ENCODE measurements at regions not wholly inside any gene's neighbourhood (a gene's known extent, or its start where the extent isn't known, plus 50 kb on each side); places are given as distances from the start of the nearest gene placed in this dataset.

DNA sequence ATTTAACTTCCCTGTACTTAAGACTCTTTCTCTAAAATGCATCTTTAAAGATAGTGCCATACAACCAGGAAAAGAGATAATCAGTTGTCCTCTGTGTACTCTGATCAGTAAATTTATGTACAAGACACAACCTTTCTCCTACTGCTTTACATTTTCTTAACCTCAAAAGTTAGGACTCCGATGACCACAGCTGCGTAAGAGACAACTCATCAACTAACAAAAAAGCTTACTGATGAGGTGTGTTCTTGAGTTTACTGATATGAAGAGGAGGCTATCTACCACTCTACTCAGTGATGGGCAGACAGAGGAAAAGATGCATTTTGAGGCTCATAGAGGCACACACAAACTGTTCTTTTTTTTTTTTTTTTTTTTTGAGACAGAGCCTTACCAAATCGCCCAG, 71.4 kb upstream of the HIF1A start:
- no peak overlapping the region for H3K4me3 ChIP-seq (ENCODE audit: low read depth, low read length)
- DNase-seq (ENCODE audit: low read depth): no peak
- no peaks in the 10 kb centered on the region for H3K36me3 ChIP-seq (ENCODE audit: control insufficient read depth, insufficient read depth, low read length)
- CTCF ChIA-PET: interaction anchor here (1.1 kb wide), 1 partner anchor 71 kb away, joined by 3 read pairs; the partner anchor contains the start of gene HIF1A
- no peaks in the 10 kb centered on the region for H3K27me3 ChIP-seq (ENCODE audit: control insufficient read depth, insufficient read depth, low read length)
- TF ChIP-seq, protein P1, sequence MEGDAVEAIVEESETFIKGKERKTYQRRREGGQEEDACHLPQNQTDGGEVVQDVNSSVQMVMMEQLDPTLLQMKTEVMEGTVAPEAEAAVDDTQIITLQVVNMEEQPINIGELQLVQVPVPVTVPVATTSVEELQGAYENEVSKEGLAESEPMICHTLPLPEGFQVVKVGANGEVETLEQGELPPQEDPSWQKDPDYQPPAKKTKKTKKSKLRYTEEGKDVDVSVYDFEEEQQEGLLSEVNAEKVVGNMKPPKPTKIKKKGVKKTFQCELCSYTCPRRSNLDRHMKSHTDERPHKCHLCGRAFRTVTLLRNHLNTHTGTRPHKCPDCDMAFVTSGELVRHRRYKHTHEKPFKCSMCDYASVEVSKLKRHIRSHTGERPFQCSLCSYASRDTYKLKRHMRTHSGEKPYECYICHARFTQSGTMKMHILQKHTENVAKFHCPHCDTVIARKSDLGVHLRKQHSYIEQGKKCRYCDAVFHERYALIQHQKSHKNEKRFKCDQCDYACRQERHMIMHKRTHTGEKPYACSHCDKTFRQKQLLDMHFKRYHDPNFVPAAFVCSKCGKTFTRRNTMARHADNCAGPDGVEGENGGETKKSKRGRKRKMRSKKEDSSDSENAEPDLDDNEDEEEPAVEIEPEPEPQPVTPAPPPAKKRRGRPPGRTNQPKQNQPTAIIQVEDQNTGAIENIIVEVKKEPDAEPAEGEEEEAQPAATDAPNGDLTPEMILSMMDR (IDR thresholded peaks at IDR 0.05; ENCODE audit: insufficient read depth, low read depth, low read length): no peak
- POLR2A ChIA-PET: no interaction called here

DNA sequence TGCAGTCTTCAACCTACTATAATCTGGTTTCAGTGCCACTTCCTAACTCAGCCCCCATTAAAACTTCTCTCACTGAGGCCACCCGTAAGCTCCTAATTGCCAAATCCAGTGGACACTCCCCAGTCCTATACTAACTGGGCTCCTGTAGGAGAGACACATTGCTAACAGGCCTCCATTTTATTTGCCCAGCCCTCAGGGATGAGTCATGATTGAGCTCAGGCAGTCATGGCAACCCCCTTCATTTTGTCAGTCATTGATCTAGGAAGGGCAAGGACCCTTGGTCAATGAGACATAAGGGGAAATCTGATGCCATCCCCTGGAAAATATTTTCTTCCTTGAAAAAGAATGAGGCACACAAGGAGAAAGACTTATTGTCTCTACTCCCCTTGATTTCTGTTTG, 70.1 kb upstream of the HIF1A start:
- CTCF ChIA-PET: interaction anchor here (1.1 kb wide), 1 partner anchor 72 kb away, joined by 3 read pairs; no protein-coding TSS in a partner anchor
- no peak overlapping the region for H3K4me3 ChIP-seq (ENCODE audit: low read depth, low read length)
- H3K27me3 ChIP-seq (ENCODE audit: control insufficient read depth, insufficient read depth, low read length): no peaks in the 10 kb centered on the region
- DNase-seq (ENCODE audit: low read depth): no peak
- POLR2A ChIA-PET: no interaction called here
- TF ChIP-seq, protein P1 (IDR thresholded peaks at IDR 0.05; ENCODE audit: insufficient read depth, low read depth, low read length): no peak
- H3K36me3 ChIP-seq (ENCODE audit: control insufficient read depth, insufficient read depth, low read length): no peaks in the 10 kb centered on the region

DNA sequence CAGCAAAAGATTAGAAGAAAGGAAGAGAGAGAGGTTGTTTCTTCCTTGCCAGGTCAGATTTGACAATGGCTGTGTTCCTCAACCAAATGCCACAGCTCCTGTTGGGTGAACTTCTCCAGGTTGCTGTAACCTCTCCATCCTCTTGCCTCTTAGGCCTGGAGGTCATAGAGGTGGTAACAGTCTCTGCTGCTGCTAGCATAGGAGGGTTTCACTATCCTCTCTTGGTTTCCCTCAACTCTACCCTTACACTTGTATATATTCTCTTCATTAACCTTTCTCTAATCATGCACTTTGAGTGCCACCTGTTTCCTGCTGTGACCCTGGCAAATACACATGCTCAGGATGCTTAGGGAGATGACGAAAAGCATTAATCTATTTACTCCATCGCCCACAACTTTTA, 67.7 kb upstream of the HIF1A start:
- CTCF ChIA-PET: no interaction called here
- POLR2A ChIA-PET: no interaction called here

DNA sequence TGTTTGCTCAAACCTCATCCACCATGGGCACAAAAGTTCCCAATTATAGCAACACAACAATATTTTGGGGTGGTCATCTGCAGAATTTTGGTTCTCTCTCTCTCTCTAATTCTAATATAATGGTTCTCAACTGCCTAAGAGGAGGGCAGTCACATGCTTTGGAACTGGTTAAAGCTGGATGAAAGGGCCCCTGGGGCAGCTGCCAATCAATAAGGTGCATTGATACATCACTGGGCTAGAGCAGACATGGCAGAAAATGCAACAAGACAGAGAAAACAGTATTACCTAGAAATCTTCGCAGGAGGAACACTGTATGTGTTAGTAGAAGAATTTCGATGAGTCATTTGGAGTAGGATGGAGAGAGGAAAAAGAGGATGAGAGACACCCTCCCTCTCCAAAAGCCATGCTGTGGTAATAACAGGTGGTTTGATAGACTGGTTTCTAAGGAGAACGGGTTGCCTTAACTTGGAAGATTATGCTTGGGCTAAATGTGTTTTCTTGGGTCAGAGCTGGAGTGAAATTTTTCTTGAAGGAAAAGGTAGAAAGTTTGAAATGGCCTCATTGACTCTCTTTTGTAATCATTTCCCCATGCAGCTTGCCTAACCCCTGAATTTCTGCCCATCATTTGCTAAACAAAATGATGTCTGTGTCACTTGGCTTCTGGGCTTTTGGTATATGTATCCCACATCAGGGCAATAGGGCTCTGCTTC, 67.1 kb upstream of the HIF1A start:
- no peak for DNase-seq (ENCODE audit: low read depth)
- no peaks in the 10 kb centered on the region for H3K27me3 ChIP-seq (ENCODE audit: control insufficient read depth, insufficient read depth, low read length)
- ChIA-PET POLR2A (interaction anchor here (0.8 kb wide), 1 partner anchor 185 kb away, joined by 7 read pairs; no protein-coding TSS in a partner anchor), CTCF (no interaction called here)
- TF ChIP-seq, protein P1 (IDR thresholded peaks at IDR 0.05; ENCODE audit: insufficient read depth, low read depth, low read length): no peak
- no peaks in the 10 kb centered on the region for H3K36me3 ChIP-seq (ENCODE audit: control insufficient read depth, insufficient read depth, low read length)
- H3K4me3 ChIP-seq (ENCODE audit: low read depth, low read length): no peak overlapping the region

More for the DNA sequence above, 67.7 kb upstream of the HIF1A start:
- H3K36me3 ChIP-seq (ENCODE audit: control insufficient read depth, insufficient read depth, low read length): no peaks in the 10 kb centered on the region
- TF ChIP-seq, protein P1 (IDR thresholded peaks at IDR 0.05; ENCODE audit: insufficient read depth, low read depth, low read length): no peak
- H3K4me3 ChIP-seq (ENCODE audit: low read depth, low read length): no peak overlapping the region
- H3K27me3 ChIP-seq (ENCODE audit: control insufficient read depth, insufficient read depth, low read length): no peaks in the 10 kb centered on the region
- no peak for DNase-seq (ENCODE audit: low read depth)

DNA sequence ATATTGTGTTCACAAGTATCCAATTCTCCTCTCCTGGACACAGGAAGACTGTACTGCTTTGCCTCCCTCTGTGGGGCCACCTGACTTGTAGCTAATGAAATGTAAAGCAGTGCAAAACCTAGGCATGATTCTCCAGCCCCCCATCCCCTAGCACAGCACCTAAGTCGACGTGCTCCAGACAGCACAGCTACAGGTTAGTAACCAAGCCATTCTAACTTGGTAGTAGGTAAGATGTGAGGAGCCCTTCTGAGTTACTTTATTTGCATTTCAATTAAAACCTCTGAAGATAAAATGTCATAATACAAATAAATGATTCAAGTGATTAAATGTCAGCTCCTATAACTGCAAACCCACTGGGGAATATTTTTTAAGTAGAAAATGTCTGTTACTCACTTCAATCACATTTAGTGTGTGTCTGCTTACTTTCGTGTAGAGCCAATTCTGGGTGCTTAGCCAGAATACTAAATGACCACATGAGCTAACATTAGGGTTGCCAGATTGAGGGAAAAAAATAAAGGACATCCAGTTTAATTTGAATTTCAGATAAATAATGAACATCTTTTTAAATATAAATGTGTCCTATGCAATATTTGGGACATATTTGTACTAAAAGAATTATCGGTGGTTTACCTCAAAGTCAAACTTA, 64.8 kb upstream of the HIF1A start:
- H3K36me3 ChIP-seq (ENCODE audit: control insufficient read depth, insufficient read depth, low read length): no peaks in the 10 kb centered on the region
- TF ChIP-seq, protein P1 (IDR thresholded peaks at IDR 0.05; ENCODE audit: insufficient read depth, low read depth, low read length): no peak
- no peak overlapping the region for H3K4me3 ChIP-seq (ENCODE audit: low read depth, low read length)
- POLR2A ChIA-PET: no interaction called here
- CTCF ChIA-PET: interaction anchor here (1.2 kb wide), 2 partner anchors 19 to 155 kb away, joined by 3 read pairs; no protein-coding TSS in a partner anchor
- DNase-seq (ENCODE audit: low read depth): no peak
- no peaks in the 10 kb centered on the region for H3K27me3 ChIP-seq (ENCODE audit: control insufficient read depth, insufficient read depth, low read length)
